ENCODE measurements at regions not wholly inside any gene's neighbourhood (a gene's known extent, or its start where the extent isn't known, plus 50 kb on each side); places are given as distances from the start of the nearest gene placed in this dataset.

- H3K9me3 ChIP-seq (ENCODE audit: low read length) = no peaks in the 10 kb centered on the region
- H3K36me3 ChIP-seq (ENCODE audit: insufficient read depth, low read length) = no peaks in the 10 kb centered on the region
- no peak overlapping the region for H2AFZ ChIP-seq (ENCODE audit: low read depth, low read length)
- no peak overlapping the region for H3K4me3 ChIP-seq (ENCODE audit: low read length)
- no peaks in the 10 kb centered on the region for H3K4me1 ChIP-seq (ENCODE audit: insufficient read depth, low read length)
- H3K27me3 ChIP-seq (ENCODE audit: insufficient read depth, low read length) = no peaks in the 10 kb centered on the region
Measured at GRCh38 chr5:104170926-104171325, 608.3 kb upstream of the NUDT12 start.

- H3K4me1 ChIP-seq (ENCODE audit: insufficient read depth, low read length) = peaks cover 23% of the 10 kb centered on the region
Measured at GRCh38 chr5:104146652-104147051, 584.1 kb upstream of the NUDT12 start.

GRCh38 chr5:104139840-104140239, 577.3 kb upstream of the NUDT12 start:
- Histone ChIP-seq H2AFZ (ENCODE audit: low read depth, low read length) (no peak overlapping the region), H3K27me3 (ENCODE audit: insufficient read depth, low read length) (no peaks in the 10 kb centered on the region), H3K4me3 (ENCODE audit: low read length) (no peak overlapping the region), H3K4me1 (ENCODE audit: insufficient read depth, low read length) (peaks cover 14% of the 10 kb centered on the region), H3K9me3 (ENCODE audit: low read length) (no peaks in the 10 kb centered on the region), H3K36me3 (ENCODE audit: insufficient read depth, low read length) (no peaks in the 10 kb centered on the region)

More at GRCh38 chr5:104146652-104147051, 584.1 kb upstream of the NUDT12 start:
- Histone ChIP-seq H3K4me3 (ENCODE audit: low read length) (no peak overlapping the region), H3K36me3 (ENCODE audit: insufficient read depth, low read length) (no peaks in the 10 kb centered on the region), H3K9me3 (ENCODE audit: low read length) (no peaks in the 10 kb centered on the region), H2AFZ (ENCODE audit: low read depth, low read length) (peak overlapping the region; percentile 51), H3K27me3 (ENCODE audit: insufficient read depth, low read length) (no peaks in the 10 kb centered on the region)

GRCh38 chr5:104130320-104130719, 567.7 kb upstream of the NUDT12 start:
- Histone ChIP-seq H2AFZ (ENCODE audit: low read depth, low read length) (no peak overlapping the region), H3K36me3 (ENCODE audit: insufficient read depth, low read length) (no peaks in the 10 kb centered on the region), H3K4me1 (ENCODE audit: insufficient read depth, low read length) (peaks cover 10% of the 10 kb centered on the region), H3K4me3 (ENCODE audit: low read length) (no peak overlapping the region), H3K27me3 (ENCODE audit: insufficient read depth, low read length) (no peaks in the 10 kb centered on the region), H3K9me3 (ENCODE audit: low read length) (no peaks in the 10 kb centered on the region)

GRCh38 chr5:104128348-104128747, 565.8 kb upstream of the NUDT12 start:
- Histone ChIP-seq H3K4me3 (ENCODE audit: low read length) (no peak overlapping the region), H3K9me3 (ENCODE audit: low read length) (no peaks in the 10 kb centered on the region), H3K27me3 (ENCODE audit: insufficient read depth, low read length) (no peaks in the 10 kb centered on the region), H2AFZ (ENCODE audit: low read depth, low read length) (no peak overlapping the region), H3K4me1 (ENCODE audit: insufficient read depth, low read length) (peaks cover 10% of the 10 kb centered on the region), H3K36me3 (ENCODE audit: insufficient read depth, low read length) (no peaks in the 10 kb centered on the region)

- no peaks in the 10 kb centered on the region for H3K36me3 ChIP-seq (ENCODE audit: insufficient read depth, low read length)
Measured at GRCh38 chr5:104126980-104127379, 564.4 kb upstream of the NUDT12 start.

GRCh38 chr5:104119529-104119928, 556.9 kb upstream of the NUDT12 start:
- Histone ChIP-seq H3K4me1 (ENCODE audit: insufficient read depth, low read length) (no peaks in the 10 kb centered on the region), H3K36me3 (ENCODE audit: insufficient read depth, low read length) (no peaks in the 10 kb centered on the region), H3K27me3 (ENCODE audit: insufficient read depth, low read length) (no peaks in the 10 kb centered on the region), H2AFZ (ENCODE audit: low read depth, low read length) (no peak overlapping the region), H3K4me3 (ENCODE audit: low read length) (no peak overlapping the region), H3K9me3 (ENCODE audit: low read length) (no peaks in the 10 kb centered on the region)

More at GRCh38 chr5:104126980-104127379, 564.4 kb upstream of the NUDT12 start:
- no peaks in the 10 kb centered on the region for H3K9me3 ChIP-seq (ENCODE audit: low read length)
- no peaks in the 10 kb centered on the region for H3K27me3 ChIP-seq (ENCODE audit: insufficient read depth, low read length)
- no peak overlapping the region for H3K4me3 ChIP-seq (ENCODE audit: low read length)
- peaks cover 10% of the 10 kb centered on the region for H3K4me1 ChIP-seq (ENCODE audit: insufficient read depth, low read length)
- no peak overlapping the region for H2AFZ ChIP-seq (ENCODE audit: low read depth, low read length)

GRCh38 chr5:104111632-104112031, 549.0 kb upstream of the NUDT12 start:
- H3K4me1 ChIP-seq (ENCODE audit: insufficient read depth, low read length) = peaks cover 5% of the 10 kb centered on the region
- no peaks in the 10 kb centered on the region for H3K36me3 ChIP-seq (ENCODE audit: insufficient read depth, low read length)
- no peaks in the 10 kb centered on the region for H3K27me3 ChIP-seq (ENCODE audit: insufficient read depth, low read length)
- no peak overlapping the region for H2AFZ ChIP-seq (ENCODE audit: low read depth, low read length)
- H3K4me3 ChIP-seq (ENCODE audit: low read length) = no peak overlapping the region
- no peaks in the 10 kb centered on the region for H3K9me3 ChIP-seq (ENCODE audit: low read length)

GRCh38 chr5:104096451-104096850, 533.9 kb upstream of the NUDT12 start:
- H3K4me1 ChIP-seq (ENCODE audit: insufficient read depth, low read length) = no peaks in the 10 kb centered on the region
- no peak overlapping the region for H2AFZ ChIP-seq (ENCODE audit: low read depth, low read length)
- peaks cover 2% of the 10 kb centered on the region for H3K9me3 ChIP-seq (ENCODE audit: low read length)
- no peak overlapping the region for H3K4me3 ChIP-seq (ENCODE audit: low read length)
- no peaks in the 10 kb centered on the region for H3K27me3 ChIP-seq (ENCODE audit: insufficient read depth, low read length)
- H3K36me3 ChIP-seq (ENCODE audit: insufficient read depth, low read length) = no peaks in the 10 kb centered on the region

GRCh38 chr5:104095527-104095926, 532.9 kb upstream of the NUDT12 start:
- Histone ChIP-seq H3K4me3 (ENCODE audit: low read length) (no peak overlapping the region), H2AFZ (ENCODE audit: low read depth, low read length) (no peak overlapping the region), H3K27me3 (ENCODE audit: insufficient read depth, low read length) (no peaks in the 10 kb centered on the region), H3K4me1 (ENCODE audit: insufficient read depth, low read length) (no peaks in the 10 kb centered on the region), H3K9me3 (ENCODE audit: low read length) (peaks cover 2% of the 10 kb centered on the region), H3K36me3 (ENCODE audit: insufficient read depth, low read length) (no peaks in the 10 kb centered on the region)

GRCh38 chr5:104088876-104089778, 526.5 kb upstream of the NUDT12 start:
- Histone ChIP-seq H3K4me3 (ENCODE audit: low read length) (no peak overlapping the region), H3K4me1 (ENCODE audit: insufficient read depth, low read length) (no peaks in the 10 kb centered on the region), H3K36me3 (ENCODE audit: insufficient read depth, low read length) (no peaks in the 10 kb centered on the region), H2AFZ (ENCODE audit: low read depth, low read length) (no peak overlapping the region), H3K27me3 (ENCODE audit: insufficient read depth, low read length) (no peaks in the 10 kb centered on the region), H3K9me3 (ENCODE audit: low read length) (no peaks in the 10 kb centered on the region)

GRCh38 chr5:104084896-104085295, 522.3 kb upstream of the NUDT12 start:
- Histone ChIP-seq H3K4me1 (ENCODE audit: insufficient read depth, low read length) (no peaks in the 10 kb centered on the region), H3K36me3 (ENCODE audit: insufficient read depth, low read length) (no peaks in the 10 kb centered on the region), H3K4me3 (ENCODE audit: low read length) (no peak overlapping the region), H2AFZ (ENCODE audit: low read depth, low read length) (no peak overlapping the region), H3K27me3 (ENCODE audit: insufficient read depth, low read length) (no peaks in the 10 kb centered on the region), H3K9me3 (ENCODE audit: low read length) (no peaks in the 10 kb centered on the region)

- Histone ChIP-seq H2AFZ (ENCODE audit: low read depth, low read length) (no peak overlapping the region), H3K9me3 (ENCODE audit: low read length) (no peaks in the 10 kb centered on the region), H3K36me3 (ENCODE audit: insufficient read depth, low read length) (no peaks in the 10 kb centered on the region), H3K4me3 (ENCODE audit: low read length) (no peak overlapping the region), H3K4me1 (ENCODE audit: insufficient read depth, low read length) (no peaks in the 10 kb centered on the region), H3K27me3 (ENCODE audit: insufficient read depth, low read length) (no peaks in the 10 kb centered on the region)
Measured at GRCh38 chr5:104082754-104083153, 520.2 kb upstream of the NUDT12 start.

GRCh38 chr5:104081232-104081631, 518.6 kb upstream of the NUDT12 start:
- H3K4me3 ChIP-seq (ENCODE audit: low read length) = no peak overlapping the region
- no peak overlapping the region for H2AFZ ChIP-seq (ENCODE audit: low read depth, low read length)
- no peaks in the 10 kb centered on the region for H3K36me3 ChIP-seq (ENCODE audit: insufficient read depth, low read length)
- no peaks in the 10 kb centered on the region for H3K4me1 ChIP-seq (ENCODE audit: insufficient read depth, low read length)
- no peaks in the 10 kb centered on the region for H3K9me3 ChIP-seq (ENCODE audit: low read length)
- H3K27me3 ChIP-seq (ENCODE audit: insufficient read depth, low read length) = no peaks in the 10 kb centered on the region

All from neuron (in vitro differentiated cells).